ENCODE measurements at regions not wholly inside any gene's neighbourhood (a gene's known extent, or its start where the extent isn't known, plus 50 kb on each side); places are given as distances from the start of the nearest gene placed in this dataset.
"Not testable (repeated sequence)": the region's sequence is repeated elsewhere in the genome, so short reads cannot be mapped to it uniquely, and the experiment has no call there.

DNA sequence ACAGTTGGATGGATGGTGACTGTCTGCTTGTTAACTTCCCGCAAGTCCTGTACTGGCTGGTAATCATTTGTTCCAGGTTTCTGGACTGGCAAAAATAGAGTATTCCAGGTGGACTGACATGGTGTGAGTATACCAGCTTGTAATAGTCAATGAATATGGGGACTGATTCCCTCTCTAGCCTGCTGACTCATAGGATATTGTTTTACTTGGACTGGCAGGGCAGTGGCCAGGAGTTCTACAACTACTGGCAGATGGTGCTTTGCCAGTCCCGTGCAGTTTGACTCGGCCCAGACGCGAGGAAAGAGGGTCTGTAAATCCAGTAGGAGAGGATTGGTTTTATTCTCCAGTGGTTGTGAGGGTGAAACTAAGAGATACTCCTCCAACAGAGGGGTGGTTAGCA lies 78.0 kb downstream of the PRR15 start:
- no peaks in the 10 kb centered on the region for H3K4me1 Mint-ChIP-seq (ENCODE audit: low read depth)
- H3K27me3 Mint-ChIP-seq = no peaks in the 10 kb centered on the region
- no peaks in the 10 kb centered on the region for H3K36me3 Mint-ChIP-seq
- H3K27ac Mint-ChIP-seq = no peak overlapping the region
- no peak overlapping the region for H3K4me3 Mint-ChIP-seq
- no peaks in the 10 kb centered on the region for H3K9me3 Mint-ChIP-seq (ENCODE audit: low read depth)

DNA sequence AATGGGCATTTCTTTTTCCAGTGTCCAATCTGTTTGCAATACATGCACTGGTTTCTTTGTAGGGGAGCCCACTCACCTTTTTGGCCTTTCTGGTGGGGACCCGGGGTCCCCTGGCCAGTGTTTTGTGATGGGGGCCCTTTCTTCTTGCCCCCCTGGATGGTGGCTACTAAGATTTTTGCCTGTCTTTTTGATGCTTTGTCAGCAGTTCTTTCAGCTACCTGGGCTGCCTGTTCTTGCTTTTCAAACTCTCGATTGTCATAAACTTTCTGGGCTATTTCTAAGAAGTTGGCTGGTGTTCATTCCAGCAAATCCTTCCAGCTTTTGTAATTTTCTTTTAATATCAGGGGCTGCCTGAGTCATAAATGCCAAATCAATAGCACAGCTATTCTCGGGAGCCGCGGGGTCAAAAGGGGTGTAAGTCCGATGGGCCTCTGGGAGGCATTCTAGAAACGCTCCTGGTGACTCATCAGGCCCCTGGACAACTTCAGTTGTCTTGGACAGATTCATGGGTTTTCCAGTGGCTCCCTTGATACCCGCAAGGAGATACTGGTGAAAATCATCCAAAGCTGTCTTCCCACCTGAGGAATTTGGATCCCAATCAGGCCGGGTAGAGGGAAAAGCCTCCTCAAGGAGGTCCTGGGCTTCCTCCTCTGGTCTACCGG lies 79.0 kb downstream of the PRR15 start:
- Mint-ChIP-seq H3K4me1 (ENCODE audit: low read depth) (no peaks in the 10 kb centered on the region), H3K4me3 (no peak overlapping the region), H3K27ac (no peak overlapping the region), H3K9me3 (ENCODE audit: low read depth) (no peaks in the 10 kb centered on the region), H3K36me3 (no peaks in the 10 kb centered on the region), H3K27me3 (no peaks in the 10 kb centered on the region)

- not testable (repeated sequence) for H3K27me3 Mint-ChIP-seq; H3K4me3 Mint-ChIP-seq; H3K36me3 Mint-ChIP-seq; H3K9me3 Mint-ChIP-seq (ENCODE audit: low read depth); H3K27ac Mint-ChIP-seq; H3K4me1 Mint-ChIP-seq (ENCODE audit: low read depth)
Measured at GRCh38 chr7:29646116-29646515, 82.5 kb downstream of the PRR15 start.

- Mint-ChIP-seq H3K27ac (no peak overlapping the region), H3K4me3 (no peak overlapping the region), H3K27me3 (no peaks in the 10 kb centered on the region), H3K36me3 (no peaks in the 10 kb centered on the region), H3K4me1 (ENCODE audit: low read depth) (no peaks in the 10 kb centered on the region), H3K9me3 (ENCODE audit: low read depth) (no peaks in the 10 kb centered on the region)
Measured at GRCh38 chr7:29647020-29647654, 83.5 kb downstream of the PRR15 start.

- not testable (repeated sequence) for H3K36me3 Mint-ChIP-seq; H3K27ac Mint-ChIP-seq; H3K4me3 Mint-ChIP-seq; H3K27me3 Mint-ChIP-seq; H3K4me1 Mint-ChIP-seq (ENCODE audit: low read depth); H3K9me3 Mint-ChIP-seq (ENCODE audit: low read depth)
Measured at GRCh38 chr7:29647691-29648210, 84.1 kb downstream of the PRR15 start.

DNA sequence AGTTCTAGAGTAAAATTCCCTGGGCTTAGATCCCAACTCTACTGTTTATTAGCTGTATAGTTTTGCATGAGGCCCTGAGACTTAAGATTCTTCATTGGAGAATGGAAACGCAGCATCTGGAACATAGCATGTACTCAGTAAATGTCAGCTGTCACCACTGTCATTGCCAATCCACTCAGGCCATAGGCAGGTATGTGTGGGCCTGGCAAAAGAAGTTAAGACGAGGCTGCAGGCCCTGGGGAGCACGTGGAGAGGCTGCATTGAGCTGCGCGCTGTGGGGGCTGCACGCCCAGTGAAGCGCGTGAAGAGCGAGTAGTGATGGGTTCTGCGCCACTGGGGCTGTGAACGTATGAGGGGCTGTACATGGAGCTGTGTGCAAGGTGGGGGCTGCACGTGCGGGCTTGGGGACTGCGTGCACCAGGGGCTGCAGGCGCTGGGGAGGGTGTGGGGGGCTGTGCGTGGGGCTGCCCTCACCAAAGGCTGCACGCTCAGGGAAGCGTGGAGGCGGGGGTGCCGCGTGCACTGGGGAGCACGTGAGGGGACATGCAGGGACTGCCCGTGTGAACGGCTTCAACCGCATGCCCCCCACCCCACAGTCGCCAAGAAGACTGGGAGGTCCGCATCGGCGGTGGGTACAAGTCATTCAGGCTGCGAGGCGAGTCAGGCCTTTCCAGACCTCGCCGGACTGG lies 85.5 kb downstream of the PRR15 start:
- Mint-ChIP-seq H3K9me3 (ENCODE audit: low read depth) (no peaks in the 10 kb centered on the region), H3K36me3 (no peaks in the 10 kb centered on the region), H3K4me3 (no peak overlapping the region), H3K27me3 (no peaks in the 10 kb centered on the region), H3K27ac (no peak overlapping the region), H3K4me1 (ENCODE audit: low read depth) (no peaks in the 10 kb centered on the region)

DNA sequence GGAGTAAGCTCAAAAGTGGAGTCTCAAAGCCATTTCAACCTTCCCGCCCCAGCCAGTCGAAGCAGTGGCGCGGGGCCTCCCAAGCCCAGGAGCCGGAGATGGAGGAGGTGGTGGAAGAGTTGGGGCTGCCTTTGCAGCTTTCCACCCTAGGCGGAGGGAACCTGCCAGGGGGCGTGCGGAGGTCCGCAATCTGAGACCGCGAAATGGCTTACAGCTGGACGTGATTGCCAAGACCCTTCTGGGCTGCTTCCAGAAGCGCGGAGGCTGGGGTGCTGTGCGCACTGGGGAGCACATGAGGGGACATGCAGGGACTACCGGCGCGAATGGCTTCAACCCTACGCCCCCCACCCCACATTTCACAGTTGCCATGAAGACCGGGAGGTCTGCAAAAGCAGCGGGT lies 86.2 kb downstream of the PRR15 start:
- H3K9me3 Mint-ChIP-seq (ENCODE audit: low read depth) = no peaks in the 10 kb centered on the region
- H3K36me3 Mint-ChIP-seq = no peaks in the 10 kb centered on the region
- H3K27me3 Mint-ChIP-seq = no peaks in the 10 kb centered on the region
- no peak overlapping the region for H3K27ac Mint-ChIP-seq
- no peaks in the 10 kb centered on the region for H3K4me1 Mint-ChIP-seq (ENCODE audit: low read depth)
- no peak overlapping the region for H3K4me3 Mint-ChIP-seq

DNA sequence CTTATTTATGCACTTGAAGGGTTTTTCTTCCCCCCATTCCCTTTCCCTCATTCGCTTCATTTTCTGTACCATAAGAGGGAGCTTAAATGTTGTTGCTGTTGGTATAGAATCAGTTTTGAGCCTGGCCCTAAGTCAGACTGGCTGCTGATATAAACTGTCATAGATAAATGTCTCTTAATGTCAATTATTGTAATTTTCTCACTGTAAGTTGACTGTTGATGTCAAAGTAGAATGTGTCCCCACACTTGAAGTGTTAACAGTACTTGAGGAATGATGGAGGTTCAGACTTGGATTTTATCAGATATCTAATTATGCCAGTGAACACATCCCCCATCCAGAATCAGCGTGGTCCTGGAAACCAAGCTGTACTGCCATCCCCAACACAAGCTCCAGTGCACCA lies 87.8 kb downstream of the PRR15 start:
- no peak overlapping the region for H3K4me3 Mint-ChIP-seq
- H3K36me3 Mint-ChIP-seq = no peaks in the 10 kb centered on the region
- no peaks in the 10 kb centered on the region for H3K9me3 Mint-ChIP-seq (ENCODE audit: low read depth)
- H3K4me1 Mint-ChIP-seq (ENCODE audit: low read depth) = no peaks in the 10 kb centered on the region
- no peak overlapping the region for H3K27ac Mint-ChIP-seq
- no peaks in the 10 kb centered on the region for H3K27me3 Mint-ChIP-seq

- Mint-ChIP-seq H3K4me3 (no peak overlapping the region), H3K9me3 (ENCODE audit: low read depth) (no peaks in the 10 kb centered on the region), H3K27ac (no peak overlapping the region), H3K27me3 (no peaks in the 10 kb centered on the region), H3K4me1 (ENCODE audit: low read depth) (no peaks in the 10 kb centered on the region), H3K36me3 (no peaks in the 10 kb centered on the region)
Measured at GRCh38 chr7:29652556-29652955, 88.9 kb downstream of the PRR15 start.

GRCh38 chr7:29654340-29654739 lies 90.7 kb downstream of the PRR15 start:
- H3K4me1 Mint-ChIP-seq (ENCODE audit: low read depth); H3K4me3 Mint-ChIP-seq; H3K27ac Mint-ChIP-seq; H3K9me3 Mint-ChIP-seq (ENCODE audit: low read depth); H3K27me3 Mint-ChIP-seq; H3K36me3 Mint-ChIP-seq: not testable (repeated sequence)

DNA sequence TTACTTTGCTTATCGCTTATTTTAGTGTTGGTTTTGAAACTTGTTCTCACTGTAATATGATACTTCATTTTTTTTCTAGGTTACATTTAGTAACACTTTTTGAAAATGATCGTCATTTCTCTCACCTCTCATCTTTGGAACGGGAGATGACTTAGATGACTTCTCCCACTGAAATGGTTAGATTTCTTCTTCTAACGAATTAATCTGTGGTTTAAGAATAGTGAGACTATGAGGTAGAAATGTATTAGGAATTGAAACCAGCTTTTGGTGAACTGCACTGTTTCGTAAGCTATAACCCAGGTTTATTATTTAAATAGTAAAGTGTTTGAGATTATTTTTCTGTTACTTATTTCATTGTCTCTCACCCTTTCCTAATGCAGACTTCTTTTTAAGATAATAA lies 93.7 kb downstream of the PRR15 start:
- no peaks in the 10 kb centered on the region for H3K9me3 Mint-ChIP-seq (ENCODE audit: low read depth)
- H3K27me3 Mint-ChIP-seq = no peaks in the 10 kb centered on the region
- no peak overlapping the region for H3K4me3 Mint-ChIP-seq

GRCh38 chr7:29657856-29658255 lies 94.2 kb downstream of the PRR15 start:
- H3K36me3 Mint-ChIP-seq = no peaks in the 10 kb centered on the region
- H3K4me3 Mint-ChIP-seq = no peak overlapping the region
- H3K4me1 Mint-ChIP-seq (ENCODE audit: low read depth) = no peaks in the 10 kb centered on the region
- no peak overlapping the region for H3K27ac Mint-ChIP-seq
- no peaks in the 10 kb centered on the region for H3K9me3 Mint-ChIP-seq (ENCODE audit: low read depth)
- H3K27me3 Mint-ChIP-seq = peaks cover under 1% of the 10 kb centered on the region

More for the DNA sequence above, 93.7 kb downstream of the PRR15 start:
- no peak overlapping the region for H3K27ac Mint-ChIP-seq
- no peaks in the 10 kb centered on the region for H3K4me1 Mint-ChIP-seq (ENCODE audit: low read depth)
- no peaks in the 10 kb centered on the region for H3K36me3 Mint-ChIP-seq

DNA sequence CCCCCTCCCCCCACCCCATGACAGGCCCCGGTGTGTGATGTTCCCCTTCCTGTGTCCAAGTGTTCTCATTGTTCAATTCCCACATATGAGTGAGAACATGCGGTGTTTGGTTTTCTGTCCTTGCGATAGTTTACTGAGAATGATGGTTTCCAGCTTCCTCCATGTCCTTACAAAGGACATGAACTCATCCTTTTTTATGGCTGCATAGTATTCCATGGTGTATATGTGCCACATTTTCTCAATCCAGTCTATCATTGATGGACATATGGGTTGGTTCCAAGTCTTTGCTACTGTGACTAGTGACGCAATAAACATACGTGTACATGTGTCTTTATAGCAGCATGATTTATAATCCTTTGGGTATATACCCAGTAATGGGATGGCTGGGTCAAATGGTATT lies 95.6 kb downstream of the PRR15 start:
- not testable (repeated sequence) for H3K4me1 Mint-ChIP-seq (ENCODE audit: low read depth); H3K4me3 Mint-ChIP-seq; H3K27me3 Mint-ChIP-seq; H3K9me3 Mint-ChIP-seq (ENCODE audit: low read depth); H3K36me3 Mint-ChIP-seq; H3K27ac Mint-ChIP-seq

- not testable (repeated sequence) for H3K9me3 Mint-ChIP-seq (ENCODE audit: low read depth); H3K36me3 Mint-ChIP-seq; H3K4me1 Mint-ChIP-seq (ENCODE audit: low read depth); H3K27me3 Mint-ChIP-seq; H3K27ac Mint-ChIP-seq; H3K4me3 Mint-ChIP-seq
Measured at GRCh38 chr7:29662899-29663298, 99.3 kb downstream of the PRR15 start.

GRCh38 chr7:29664999-29665398 lies 101.4 kb downstream of the PRR15 start:
- H3K4me3 Mint-ChIP-seq; H3K36me3 Mint-ChIP-seq; H3K27me3 Mint-ChIP-seq; H3K27ac Mint-ChIP-seq; H3K9me3 Mint-ChIP-seq (ENCODE audit: low read depth); H3K4me1 Mint-ChIP-seq (ENCODE audit: low read depth): not testable (repeated sequence)

All from activated naive CD8-positive, alpha-beta T cell (primary cell).